Kidney (tissue), 13 donors: ENCODE measurements at regions not wholly inside any gene's neighbourhood (a gene's known extent, or its start where the extent isn't known, plus 50 kb on each side); places are given as distances from the start of the nearest gene placed in this dataset.

Experiments used
- DNase-seq, 5 donors: peaks; one replicate each; pipeline ENCODE4 v3.0.0-alpha.2; 2013 to 2020
- FAIRE-seq: peaks from 2 replicates; lab custom pipeline; 2012; peaks lifted over from hg19 to GRCh38; lab: Jason Lieb, UNC
- H3K27ac ChIP-seq, 2 donors: one replicate each; pipeline ENCODE4 v1.7.0; 2013; ENCODE audit warnings: low read depth in 2 of 2, low read length in 2 of 2, inconsistent platforms in 1 of 2
- H3K27me3 ChIP-seq: one replicate; pipeline ENCODE4 v1.7.1; 2013; ENCODE audit warnings: low read length, inconsistent platforms; ENCODE audit not compliant: control insufficient read depth, insufficient read depth
- H3K36me3 ChIP-seq, 3 donors: one replicate each; pipeline versions ENCODE4 v1.7.0 to v1.7.1; 2013; ENCODE audit warnings: low read length in 3 of 3, control low read depth in 1 of 3, inconsistent platforms in 1 of 3; ENCODE audit not compliant: insufficient read depth in 3 of 3, control insufficient read depth in 2 of 3
- H3K4me1 ChIP-seq, 3 donors: one replicate each; pipeline versions ENCODE4 v1.7.0 to v1.7.1; 2013; ENCODE audit warnings: low read length in 3 of 3, inconsistent platforms in 1 of 3, low read depth in 1 of 3; ENCODE audit not compliant: control insufficient read depth in 2 of 3, insufficient read depth in 2 of 3
- H3K4me3 ChIP-seq, 3 donors: one replicate each; pipeline versions ENCODE4 v1.7.0 to v1.8.1; 2013; ENCODE audit warnings: low read length in 3 of 3, control low read depth in 1 of 3, inconsistent platforms in 1 of 3
- H3K9ac ChIP-seq, 3 donors: one replicate each; pipeline versions ENCODE4 v1.7.0 to v1.7.1; 2013; ENCODE audit warnings: low read length in 3 of 3, control low read depth in 1 of 3, inconsistent platforms in 1 of 3
- H3K9me3 ChIP-seq, 3 donors: one replicate each; pipeline versions ENCODE4 v1.7.0 to v1.7.1; 2013; ENCODE audit warnings: low read length in 3 of 3, control low read depth in 1 of 3, inconsistent platforms in 1 of 3; ENCODE audit not compliant: control insufficient read depth in 2 of 3, insufficient read depth in 1 of 3
- intact Hi-C: fragments of 100-400 bp; cut with DNase I; formaldehyde crosslinking; loops from one replicate; pipeline ENCODE4 v1.11.1; 2022
- TF ChIP-seq, protein P1 (sequence below): IDR thresholded peaks from 3 replicates; pipeline ENCODE4 v1.5.1; 2012; ENCODE audit warnings: mild to moderate bottlenecking, moderate library complexity, borderline replicate concordance; ENCODE audit not compliant: insufficient read depth; ENCODE audit errors: extremely low read depth
- donor health status: control.
- donor health status: control.
- donor health status: control.
- donor health status: control.
- donor health status: control.
- donor health status: DM: yes; HTN: yes; CAD: no.
- donor health status: Normal renal cell carcinoma (clear cell type).

DNA sequence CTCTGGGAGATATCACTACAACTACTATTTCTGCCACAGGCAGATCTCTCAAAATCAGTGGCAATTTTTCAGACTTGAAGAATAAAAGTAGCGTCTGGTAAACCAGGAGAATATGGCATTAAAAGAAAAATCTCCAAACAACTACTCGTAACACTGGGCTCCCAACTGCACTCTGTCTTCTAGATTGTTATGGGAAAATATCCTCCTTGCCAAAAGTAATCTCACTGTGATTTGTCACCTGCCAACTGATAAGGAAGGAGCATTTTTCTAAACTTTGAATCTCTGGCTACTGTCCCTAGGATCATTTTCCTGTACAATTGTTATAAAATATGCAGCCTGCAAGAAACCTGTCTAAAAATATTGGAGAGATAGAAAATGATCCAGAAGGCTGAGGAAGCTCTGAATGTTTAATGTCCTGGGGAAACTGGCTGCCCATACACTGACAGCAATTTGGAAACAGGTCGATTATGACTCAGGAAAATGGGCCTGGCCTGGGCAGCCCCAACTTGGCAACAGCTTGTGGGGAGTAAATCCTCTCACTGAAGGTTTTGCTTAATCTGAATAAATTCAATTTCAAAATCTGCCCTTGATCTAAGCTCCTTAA lies 90.5 kb upstream of the DBX1 start:
- Histone ChIP-seq H3K4me1 (no peaks in the 10 kb centered on the region), H3K9me3 (no peaks in the 10 kb centered on the region), H3K36me3 (no peaks in the 10 kb centered on the region), H3K27ac (no peak overlapping the region), H3K9ac (no peak overlapping the region), H3K4me3 (no peak overlapping the region), H3K27me3 (no peaks in the 10 kb centered on the region)
- FAIRE-seq (no peak), DNase-seq (no peak)
- intact Hi-C loops = no loop called here
- TF ChIP-seq, protein P1, sequence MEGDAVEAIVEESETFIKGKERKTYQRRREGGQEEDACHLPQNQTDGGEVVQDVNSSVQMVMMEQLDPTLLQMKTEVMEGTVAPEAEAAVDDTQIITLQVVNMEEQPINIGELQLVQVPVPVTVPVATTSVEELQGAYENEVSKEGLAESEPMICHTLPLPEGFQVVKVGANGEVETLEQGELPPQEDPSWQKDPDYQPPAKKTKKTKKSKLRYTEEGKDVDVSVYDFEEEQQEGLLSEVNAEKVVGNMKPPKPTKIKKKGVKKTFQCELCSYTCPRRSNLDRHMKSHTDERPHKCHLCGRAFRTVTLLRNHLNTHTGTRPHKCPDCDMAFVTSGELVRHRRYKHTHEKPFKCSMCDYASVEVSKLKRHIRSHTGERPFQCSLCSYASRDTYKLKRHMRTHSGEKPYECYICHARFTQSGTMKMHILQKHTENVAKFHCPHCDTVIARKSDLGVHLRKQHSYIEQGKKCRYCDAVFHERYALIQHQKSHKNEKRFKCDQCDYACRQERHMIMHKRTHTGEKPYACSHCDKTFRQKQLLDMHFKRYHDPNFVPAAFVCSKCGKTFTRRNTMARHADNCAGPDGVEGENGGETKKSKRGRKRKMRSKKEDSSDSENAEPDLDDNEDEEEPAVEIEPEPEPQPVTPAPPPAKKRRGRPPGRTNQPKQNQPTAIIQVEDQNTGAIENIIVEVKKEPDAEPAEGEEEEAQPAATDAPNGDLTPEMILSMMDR = no peak

DNA sequence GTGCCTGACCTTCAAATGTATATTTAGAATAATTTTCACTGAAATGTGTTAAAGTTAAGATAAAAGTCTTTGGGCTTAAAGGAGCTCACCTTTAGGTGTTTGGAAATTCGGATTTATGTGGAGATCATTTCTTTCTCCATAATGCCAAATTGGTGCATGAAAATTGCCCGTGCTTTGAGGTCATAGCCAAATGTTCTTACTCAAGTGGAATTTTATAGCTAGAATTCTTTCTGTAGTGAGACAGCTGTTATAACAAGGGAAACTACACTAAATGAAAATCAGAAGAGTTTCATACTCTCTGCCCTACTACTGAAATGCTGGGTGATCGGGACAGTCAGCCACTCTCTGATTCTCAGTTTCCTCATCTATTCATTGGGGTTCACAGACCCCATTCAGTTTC lies 89.5 kb upstream of the DBX1 start:
- intact Hi-C loops = no loop called here
- H3K4me1 ChIP-seq = no peaks in the 10 kb centered on the region
- FAIRE-seq (no peak), DNase-seq (no peak)
- H3K36me3 ChIP-seq = no peaks in the 10 kb centered on the region
- TF ChIP-seq, protein P1 = no peak
- H3K9ac ChIP-seq = no peak overlapping the region
- H3K27me3 ChIP-seq = no peaks in the 10 kb centered on the region
- no peaks in the 10 kb centered on the region for H3K9me3 ChIP-seq
- H3K4me3 ChIP-seq = no peak overlapping the region
- H3K27ac ChIP-seq = no peak overlapping the region

DNA sequence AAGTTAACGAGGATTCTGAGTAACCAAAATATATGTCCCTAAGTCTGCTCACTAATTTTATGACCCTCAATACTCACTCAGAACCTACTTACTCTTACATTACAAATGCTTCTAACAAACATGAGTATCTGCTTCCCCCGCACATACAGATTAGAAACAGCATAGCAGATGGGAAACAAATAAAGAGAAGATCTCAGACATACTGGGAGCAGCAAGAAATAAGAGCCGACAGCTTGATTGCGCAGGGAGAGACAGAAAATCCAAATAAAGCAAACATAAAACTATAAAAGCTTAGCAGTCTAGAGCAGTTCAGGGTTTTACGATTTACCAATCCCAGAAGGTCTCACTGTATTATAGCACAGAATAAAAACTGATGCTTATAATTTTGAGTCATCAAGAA lies 89.1 kb upstream of the DBX1 start:
- intact Hi-C loops = no loop called here
- DNase-seq = no peak
- TF ChIP-seq, protein P1 = no peak
- no peak overlapping the region for H3K9ac ChIP-seq
- no peaks in the 10 kb centered on the region for H3K36me3 ChIP-seq
- no peaks in the 10 kb centered on the region for H3K27me3 ChIP-seq
- H3K27ac ChIP-seq = no peak overlapping the region
- no peaks in the 10 kb centered on the region for H3K4me1 ChIP-seq
- no peak for FAIRE-seq
- no peak overlapping the region for H3K4me3 ChIP-seq
- H3K9me3 ChIP-seq = no peaks in the 10 kb centered on the region

DNA sequence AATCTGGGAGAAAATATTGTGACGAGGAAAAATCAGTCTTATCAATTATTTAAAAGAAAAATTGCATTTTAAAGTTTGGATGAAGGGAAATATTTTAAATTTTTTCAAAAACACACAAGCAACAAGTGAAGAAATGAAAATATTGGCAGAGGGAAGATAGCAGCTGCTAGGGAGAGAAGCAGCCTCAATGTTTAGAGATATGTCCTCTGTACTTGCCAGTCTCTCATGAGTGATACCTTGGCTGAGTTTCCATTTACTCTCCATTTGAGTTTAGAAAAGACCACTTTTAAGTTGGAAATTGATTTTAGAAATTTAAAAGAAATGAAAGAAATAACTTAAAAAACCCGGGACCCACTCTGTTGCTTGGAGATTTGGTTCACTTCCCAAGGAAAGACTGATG lies 88.6 kb upstream of the DBX1 start:
- no peak overlapping the region for H3K4me3 ChIP-seq
- no peaks in the 10 kb centered on the region for H3K36me3 ChIP-seq
- H3K27ac ChIP-seq = no peak overlapping the region
- H3K27me3 ChIP-seq = no peaks in the 10 kb centered on the region
- no peak for FAIRE-seq
- intact Hi-C loops = no loop called here
- no peaks in the 10 kb centered on the region for H3K4me1 ChIP-seq
- no peak for DNase-seq
- no peaks in the 10 kb centered on the region for H3K9me3 ChIP-seq
- H3K9ac ChIP-seq = no peak overlapping the region
- TF ChIP-seq, protein P1 = no peak
